ENCODE measurements at regions not wholly inside any gene's neighbourhood (a gene's known extent, or its start where the extent isn't known, plus 50 kb on each side); places are given as distances from the start of the nearest gene placed in this dataset.

GRCh38 chr3:66592927-66593625, 92.3 kb upstream of the LRIG1 start:
- no peak for DNase-seq

- no peak for DNase-seq
Observed at GRCh38 chr3:66593978-66594377, 93.2 kb upstream of the LRIG1 start.

- no peak for DNase-seq
Observed at GRCh38 chr3:66597308-66597863, 96.6 kb upstream of the LRIG1 start.

GRCh38 chr3:66598168-66598567, 97.3 kb upstream of the LRIG1 start:
- DNase-seq: no peak

GRCh38 chr3:66602237-66602636, 101.4 kb upstream of the LRIG1 start:
- no peak for DNase-seq

- no peak for DNase-seq
Observed at GRCh38 chr3:66602691-66603090, 101.9 kb upstream of the LRIG1 start.

GRCh38 chr3:66603151-66603611, 102.4 kb upstream of the LRIG1 start:
- DNase-seq: no peak

- no peak for DNase-seq
Observed at GRCh38 chr3:66604481-66604880, 103.7 kb upstream of the LRIG1 start.

GRCh38 chr3:66606126-66606525, 105.3 kb upstream of the LRIG1 start:
- DNase-seq: no peak

- peak; percentile 11 for DNase-seq
Observed at GRCh38 chr3:66606868-66607267, 106.0 kb upstream of the LRIG1 start.

- peak; percentile 30 for DNase-seq
Observed at GRCh38 chr3:66609660-66610561, 109.1 kb upstream of the LRIG1 start.

- no peak for DNase-seq
Observed at GRCh38 chr3:66610562-66610909, 109.7 kb upstream of the LRIG1 start.

GRCh38 chr3:66615643-66616301, 115.0 kb upstream of the LRIG1 start:
- no peak for DNase-seq

GRCh38 chr3:66617351-66617750, 116.5 kb upstream of the LRIG1 start:
- no peak for DNase-seq

- DNase-seq: no peak
Observed at GRCh38 chr3:66618066-66618465, 117.2 kb upstream of the LRIG1 start.

GRCh38 chr3:66620296-66620695, 119.5 kb upstream of the LRIG1 start:
- DNase-seq: no peak

- no peak for DNase-seq
Observed at GRCh38 chr3:66622756-66623457, 122.1 kb upstream of the LRIG1 start.

- no peak for DNase-seq
Observed at GRCh38 chr3:66625505-66626216, 124.8 kb upstream of the LRIG1 start.

GRCh38 chr3:66629150-66629981, 128.5 kb upstream of the LRIG1 start:
- DNase-seq: no peak

GRCh38 chr3:66629982-66630368, 129.2 kb upstream of the LRIG1 start:
- no peak for DNase-seq

Measured in NCI-H2029 treated with DMSO at 0.1 percent for 48 hours (cell line).